ENCODE measurements at regions not wholly inside any gene's neighbourhood (a gene's known extent, or its start where the extent isn't known, plus 50 kb on each side); places are given as distances from the start of the nearest gene placed in this dataset.

DNA sequence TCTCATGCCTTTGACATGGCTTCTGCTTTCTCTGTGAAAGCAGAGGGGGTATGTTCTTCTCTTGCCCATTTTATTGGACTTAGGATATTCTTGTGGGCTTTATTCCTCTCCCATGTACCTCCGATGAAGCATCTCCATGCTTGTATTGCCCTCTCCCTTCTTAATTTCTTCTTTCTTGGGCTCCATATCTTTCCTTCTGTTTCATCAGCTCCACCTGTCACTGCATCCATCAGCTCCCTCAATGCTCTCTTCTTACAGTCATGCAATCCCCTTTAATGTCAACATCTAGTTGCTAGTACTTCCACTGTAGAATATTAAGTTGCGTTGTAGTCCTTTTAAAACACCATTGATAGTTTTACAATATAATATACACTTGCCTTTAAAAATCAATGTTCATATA lies 257.6 kb downstream of the GPAT3 start:
- no peaks in the 10 kb centered on the region; the same call in none of the 2 replicates for H3K27me3 Mint-ChIP-seq (ENCODE audit: low read depth)
- H2BK120ac ChIP-seq (ENCODE audit: low read depth, low read length, poor library complexity, severe bottlenecking) = no peak overlapping the region
- no peaks in the 10 kb centered on the region for H3K79me2 ChIP-seq (ENCODE audit: insufficient read depth, low read length)
- no peaks in the 10 kb centered on the region for H3K4me1 Mint-ChIP-seq
- H2BK15ac ChIP-seq (ENCODE audit: low read depth, low read length) = no peak overlapping the region
- H3K4ac ChIP-seq (ENCODE audit: low read depth, low read length) = no peak overlapping the region
- no peak overlapping the region for H2AK5ac ChIP-seq (ENCODE audit: insufficient read length, low read length)
- H3K36me3 Mint-ChIP-seq (ENCODE audit: insufficient read depth in 1 of 3, low read depth in 3 of 3) = no peaks in the 10 kb centered on the region
- H3K9me3 ChIP-seq (ENCODE audit: control insufficient read depth, low read depth, low read length) = no peaks in the 10 kb centered on the region
- H4K20me1 ChIP-seq (ENCODE audit: control insufficient read depth, insufficient read depth, insufficient read length) = no peaks in the 10 kb centered on the region
- H3K27ac ChIP-seq (ENCODE audit: insufficient read length, low read depth, low read length) = no peak overlapping the region
- no peak overlapping the region for H3K27ac Mint-ChIP-seq
- no peak for DNase-seq
- H3K23ac ChIP-seq (ENCODE audit: insufficient read length, low read depth, low read length) = no peak overlapping the region
- H2BK12ac ChIP-seq (ENCODE audit: insufficient read length, low read depth, low read length) = no peak overlapping the region
- H3T11ph ChIP-seq (ENCODE audit: low read length) = no peak overlapping the region
- no peaks in the 10 kb centered on the region for H3K27me3 ChIP-seq (ENCODE audit: insufficient read depth, low read length)
- H2BK5ac ChIP-seq (ENCODE audit: insufficient read length, low read length) = no peak overlapping the region
- no peaks in the 10 kb centered on the region; a peak in 1 of 5 replicates for H3K9me3 Mint-ChIP-seq
- H3K79me1 ChIP-seq (ENCODE audit: insufficient read depth, low read depth, low read length, poor library complexity, severe bottlenecking) = no peaks in the 10 kb centered on the region
- H4K8ac ChIP-seq (replicated peaks; ENCODE audit: insufficient read length, low read depth, low read length) = no peak overlapping the region
- TF ChIP-seq, protein P1, sequence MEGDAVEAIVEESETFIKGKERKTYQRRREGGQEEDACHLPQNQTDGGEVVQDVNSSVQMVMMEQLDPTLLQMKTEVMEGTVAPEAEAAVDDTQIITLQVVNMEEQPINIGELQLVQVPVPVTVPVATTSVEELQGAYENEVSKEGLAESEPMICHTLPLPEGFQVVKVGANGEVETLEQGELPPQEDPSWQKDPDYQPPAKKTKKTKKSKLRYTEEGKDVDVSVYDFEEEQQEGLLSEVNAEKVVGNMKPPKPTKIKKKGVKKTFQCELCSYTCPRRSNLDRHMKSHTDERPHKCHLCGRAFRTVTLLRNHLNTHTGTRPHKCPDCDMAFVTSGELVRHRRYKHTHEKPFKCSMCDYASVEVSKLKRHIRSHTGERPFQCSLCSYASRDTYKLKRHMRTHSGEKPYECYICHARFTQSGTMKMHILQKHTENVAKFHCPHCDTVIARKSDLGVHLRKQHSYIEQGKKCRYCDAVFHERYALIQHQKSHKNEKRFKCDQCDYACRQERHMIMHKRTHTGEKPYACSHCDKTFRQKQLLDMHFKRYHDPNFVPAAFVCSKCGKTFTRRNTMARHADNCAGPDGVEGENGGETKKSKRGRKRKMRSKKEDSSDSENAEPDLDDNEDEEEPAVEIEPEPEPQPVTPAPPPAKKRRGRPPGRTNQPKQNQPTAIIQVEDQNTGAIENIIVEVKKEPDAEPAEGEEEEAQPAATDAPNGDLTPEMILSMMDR (conservative IDR thresholded peaks at IDR 0.05) = no peak
- no peak overlapping the region for H3K9ac ChIP-seq (ENCODE audit: extremely low read depth, insufficient read length, low read length)
- no peak overlapping the region for H2BK20ac ChIP-seq (ENCODE audit: low read depth, low read length, poor library complexity, severe bottlenecking)
- no peak overlapping the region for H3K4me3 Mint-ChIP-seq
- no CpG with 5 or more reads among the region's 2 CpGs for WGBS (ENCODE audit: extremely low coverage, insufficient read length, low lambda C conversion rate)
- no peak overlapping the region for H4K91ac ChIP-seq (ENCODE audit: insufficient read length, low read depth, low read length)
- no peaks in the 10 kb centered on the region for H3K4me1 ChIP-seq (ENCODE audit: insufficient read depth, low read length)
- no peaks in the 10 kb centered on the region for H3K23me2 ChIP-seq (ENCODE audit: insufficient read length, low read depth, low read length, poor library complexity, severe bottlenecking)
- H3K14ac ChIP-seq (ENCODE audit: insufficient read depth, low read length) = no peak overlapping the region
- H3K4me2 ChIP-seq (ENCODE audit: insufficient read depth, insufficient read length, low read length) = no peak overlapping the region
- no peak overlapping the region for H3K56ac ChIP-seq (ENCODE audit: insufficient read length, low read depth, low read length)
- no peak overlapping the region for H3K18ac ChIP-seq (ENCODE audit: insufficient read length, low read depth, low read length)
- H2AFZ ChIP-seq (ENCODE audit: low read length) = no peak overlapping the region
- H4K5ac ChIP-seq (ENCODE audit: insufficient read length, low read depth, low read length) = no peak overlapping the region
